GM21723 (cell line): ENCODE measurements at regions not wholly inside any gene's neighbourhood (a gene's known extent, or its start where the extent isn't known, plus 50 kb on each side); places are given as distances from the start of the nearest gene placed in this dataset.
A peak's percentile ranks its signal among the peaks of the same experiment; 100 is the strongest.

Experiments
- ATAC-seq: cut with Tn5 transposase; IDR thresholded peaks from one replicate; pipeline ENCODE4 v1.9.1; 2021; ENCODE audit warnings: mild to moderate bottlenecking, moderate library complexity; ENCODE audit not compliant: unreplicated experiment

DNA sequence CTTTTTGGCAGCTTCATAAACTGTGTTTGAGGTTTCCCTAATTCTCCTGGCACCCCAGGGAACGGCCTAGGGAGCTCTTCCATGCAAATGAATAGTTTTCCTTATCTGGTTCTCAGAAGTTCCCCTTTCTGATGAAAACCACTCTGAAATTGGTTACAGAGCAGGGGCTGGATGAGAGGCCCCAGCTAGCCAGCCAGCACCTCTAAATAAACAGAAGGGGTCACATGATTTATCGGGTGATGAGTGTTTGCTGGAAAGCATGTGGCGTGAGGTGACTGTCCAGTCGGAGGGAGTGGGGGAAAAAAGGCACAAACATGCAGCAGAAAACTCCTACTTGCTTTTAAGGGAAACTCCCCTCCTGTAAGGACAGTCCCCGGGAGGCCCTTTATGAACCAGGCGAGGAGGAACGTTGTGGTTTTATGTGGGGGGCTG is 261.2 kb upstream of the ANKRD55 start:
- no peak for ATAC-seq

DNA sequence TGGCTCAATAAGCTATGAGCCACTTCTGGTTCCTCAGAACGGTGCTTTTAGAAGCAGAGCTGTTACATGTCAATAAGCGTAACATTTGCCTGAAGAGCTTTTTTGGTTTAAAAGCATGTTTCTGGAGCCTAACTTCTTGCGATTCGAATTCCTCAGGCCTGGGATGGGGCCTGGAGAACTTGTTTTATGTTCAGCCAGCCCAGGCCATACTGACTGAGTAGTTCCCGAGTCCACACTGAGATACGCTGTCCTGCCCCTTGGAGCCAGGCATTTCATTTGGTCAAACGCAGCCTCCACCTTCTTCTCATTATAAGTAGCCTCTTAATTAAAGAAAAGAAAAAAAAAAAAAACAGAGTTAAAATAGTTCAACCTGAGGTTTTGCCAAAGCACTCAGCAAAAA is 260.6 kb upstream of the ANKRD55 start:
- ATAC-seq, result no peak

DNA sequence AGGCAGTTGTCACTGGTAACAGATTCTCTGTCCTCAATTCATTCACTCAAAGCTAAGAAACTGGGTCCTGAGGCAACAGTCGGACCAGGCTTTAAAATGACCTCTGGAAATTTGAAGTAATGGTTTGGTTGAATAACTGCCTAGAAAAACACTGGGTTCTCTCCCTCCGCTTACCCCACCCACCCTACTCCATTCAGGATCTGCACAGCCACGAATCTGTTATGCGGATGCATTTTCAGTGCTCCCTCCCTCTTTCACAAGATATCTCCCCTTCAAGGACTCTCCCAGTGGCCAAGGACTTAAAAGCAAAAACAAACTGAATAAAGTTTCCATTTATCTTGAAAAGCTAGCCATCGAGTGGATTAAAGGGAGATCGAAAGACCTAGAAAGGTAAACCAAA is 260.2 kb upstream of the ANKRD55 start:
- no peak for ATAC-seq

DNA sequence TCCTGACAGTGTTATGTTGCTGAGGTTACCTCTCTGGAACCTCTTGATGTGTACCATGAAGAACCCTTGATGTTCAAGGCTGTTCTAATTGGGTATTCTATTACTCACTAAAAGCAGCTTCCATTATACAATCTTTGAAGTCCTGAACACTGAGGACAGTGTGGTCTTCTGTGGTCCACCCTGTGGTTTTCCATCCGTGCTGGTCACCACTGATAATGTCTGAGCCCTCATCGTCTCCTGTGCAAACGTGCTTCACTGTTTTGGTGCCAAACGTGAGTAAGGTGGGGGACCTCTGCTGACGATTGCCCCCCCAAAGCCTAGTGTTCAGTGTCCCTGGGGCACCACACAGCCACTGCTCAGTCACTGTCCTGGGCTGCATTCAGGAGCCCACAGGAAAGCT is 259.7 kb upstream of the ANKRD55 start:
- ATAC-seq, result no peak

DNA sequence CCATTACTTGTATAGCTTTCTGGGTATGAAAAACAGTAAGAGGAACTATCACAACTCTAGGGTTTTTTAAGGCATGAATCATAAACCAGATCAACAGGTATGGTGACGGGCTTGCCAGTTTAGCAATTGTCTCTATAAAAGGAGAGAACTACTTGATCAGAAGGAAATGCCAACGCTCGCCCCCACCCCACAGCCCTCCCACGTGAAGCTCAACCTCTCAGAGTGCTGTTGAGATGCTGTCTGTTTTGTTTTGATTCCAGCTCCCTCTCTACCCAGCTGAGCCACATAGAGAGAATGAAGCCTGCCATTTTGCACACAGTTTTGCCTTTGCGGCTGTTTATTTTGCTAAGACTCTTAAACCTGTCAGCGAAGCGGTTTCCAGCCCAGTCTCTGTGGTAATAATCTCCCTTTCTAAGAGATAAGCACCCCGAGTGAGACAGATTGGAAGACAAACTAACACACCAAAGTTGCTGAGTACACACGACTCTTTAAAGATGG is 257.9 kb upstream of the ANKRD55 start:
- ATAC-seq, result no peak

DNA sequence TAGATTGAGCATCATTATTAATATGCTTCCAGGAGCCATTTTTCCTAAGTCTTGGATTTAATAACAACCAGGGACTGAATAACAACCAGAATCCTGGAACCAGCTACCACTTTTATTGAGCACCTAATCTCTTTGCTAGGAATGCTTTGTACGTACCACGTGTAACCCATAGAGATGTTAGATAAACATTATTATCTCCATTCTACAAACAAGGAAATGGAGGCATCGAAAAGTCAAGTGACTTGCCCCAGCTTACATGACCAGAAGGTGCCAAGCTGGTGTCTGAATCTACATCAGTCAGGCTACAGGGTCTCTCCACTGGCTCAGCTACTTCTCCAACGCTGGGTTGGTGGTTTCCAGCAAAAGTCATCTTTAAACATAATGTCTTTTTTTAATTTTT is 256.1 kb upstream of the ANKRD55 start:
- no peak for ATAC-seq

DNA sequence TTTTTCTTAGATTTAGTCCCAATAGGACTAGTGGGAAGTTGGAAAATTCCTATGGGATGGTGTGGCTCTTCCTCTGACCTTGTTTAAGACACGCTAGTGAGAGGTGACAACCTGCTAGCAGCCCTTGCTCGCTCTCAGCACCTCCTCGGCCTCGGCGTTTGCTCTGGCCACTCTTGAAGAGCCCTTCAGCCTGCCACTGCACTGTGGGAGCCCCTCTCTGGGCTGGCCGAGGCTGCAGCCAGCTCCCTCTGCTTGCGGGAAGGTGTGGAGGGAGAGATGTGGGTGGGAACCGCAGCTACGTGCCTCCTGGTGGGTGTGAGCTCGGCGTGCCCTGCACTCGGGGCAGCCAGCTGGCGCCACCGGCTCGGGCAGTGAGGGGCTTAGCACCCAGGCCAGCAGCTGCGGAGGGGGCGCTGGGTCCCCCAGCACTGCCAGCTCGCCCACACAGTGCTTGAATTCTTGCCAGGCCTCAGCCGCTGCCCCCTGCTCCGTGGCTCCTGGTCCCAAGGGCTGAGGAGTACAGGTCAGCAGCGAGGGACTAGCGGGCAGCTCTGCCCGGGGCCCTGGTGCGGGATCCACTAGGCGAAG is 254.5 kb upstream of the ANKRD55 start:
- no peak for ATAC-seq

DNA sequence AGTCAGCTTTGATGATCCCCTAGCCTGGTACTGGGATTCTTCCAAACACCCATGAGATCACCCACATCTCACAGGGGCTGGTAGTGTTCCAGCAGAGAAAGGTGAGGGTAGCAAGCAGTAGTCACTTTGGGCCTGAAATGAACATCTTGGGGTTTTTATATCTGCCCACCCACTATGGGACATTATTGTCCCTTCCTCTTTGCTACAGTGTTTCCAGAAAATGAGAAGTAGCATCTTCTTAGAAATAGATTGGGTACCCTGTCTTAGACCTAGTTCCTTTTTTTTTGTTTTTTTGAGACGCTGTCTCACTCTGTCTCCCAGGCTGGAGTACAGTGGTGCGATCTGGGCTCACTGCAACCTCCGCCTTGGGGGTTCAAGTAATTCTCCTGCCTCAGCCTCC is 249.2 kb upstream of the ANKRD55 start:
- ATAC-seq, result no peak

DNA sequence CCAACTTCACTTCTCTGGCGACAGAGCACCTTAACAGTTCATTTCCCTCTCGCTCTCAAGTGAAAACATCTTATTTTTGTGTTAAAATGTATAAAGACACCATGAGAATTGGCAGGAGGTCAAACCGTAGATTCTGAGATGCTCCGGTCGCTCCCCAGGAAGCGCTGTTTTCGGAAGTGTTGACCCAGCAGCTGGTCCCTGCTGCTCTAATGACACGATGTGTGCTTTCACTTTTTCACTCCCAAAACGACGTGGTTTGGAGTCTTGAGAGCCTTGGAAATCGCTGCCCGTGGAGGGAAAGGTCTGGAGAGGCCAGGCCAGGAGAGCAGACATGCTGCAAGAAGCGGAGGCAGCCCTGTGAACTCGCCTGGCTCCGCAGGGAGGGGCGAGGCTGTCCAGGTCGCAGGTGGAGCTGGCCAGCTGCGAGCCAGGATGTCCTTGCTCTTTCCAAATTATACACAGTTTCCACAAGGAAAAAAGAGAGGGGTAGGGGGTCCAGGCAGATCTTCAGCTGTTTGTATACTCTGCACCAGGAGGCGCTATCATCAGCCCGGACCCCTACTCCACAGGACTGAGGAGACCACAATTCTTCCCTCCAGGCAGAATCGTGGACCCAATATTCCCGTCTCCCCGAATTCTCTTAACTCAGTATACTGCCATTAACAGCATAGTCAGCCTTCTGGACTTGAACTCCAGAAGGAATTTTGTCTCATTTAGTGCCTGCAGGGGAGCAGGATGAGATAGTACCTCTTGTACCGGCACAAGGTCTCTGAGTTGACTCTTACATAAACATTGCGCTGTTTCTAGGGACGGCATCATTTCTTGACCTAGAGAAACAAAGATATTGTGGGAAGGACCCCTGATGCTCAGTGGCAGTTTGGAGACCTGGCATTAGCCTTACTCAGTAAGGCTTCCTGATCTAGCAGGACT is 248.6 kb upstream of the ANKRD55 start:
- ATAC-seq, result no peak

DNA sequence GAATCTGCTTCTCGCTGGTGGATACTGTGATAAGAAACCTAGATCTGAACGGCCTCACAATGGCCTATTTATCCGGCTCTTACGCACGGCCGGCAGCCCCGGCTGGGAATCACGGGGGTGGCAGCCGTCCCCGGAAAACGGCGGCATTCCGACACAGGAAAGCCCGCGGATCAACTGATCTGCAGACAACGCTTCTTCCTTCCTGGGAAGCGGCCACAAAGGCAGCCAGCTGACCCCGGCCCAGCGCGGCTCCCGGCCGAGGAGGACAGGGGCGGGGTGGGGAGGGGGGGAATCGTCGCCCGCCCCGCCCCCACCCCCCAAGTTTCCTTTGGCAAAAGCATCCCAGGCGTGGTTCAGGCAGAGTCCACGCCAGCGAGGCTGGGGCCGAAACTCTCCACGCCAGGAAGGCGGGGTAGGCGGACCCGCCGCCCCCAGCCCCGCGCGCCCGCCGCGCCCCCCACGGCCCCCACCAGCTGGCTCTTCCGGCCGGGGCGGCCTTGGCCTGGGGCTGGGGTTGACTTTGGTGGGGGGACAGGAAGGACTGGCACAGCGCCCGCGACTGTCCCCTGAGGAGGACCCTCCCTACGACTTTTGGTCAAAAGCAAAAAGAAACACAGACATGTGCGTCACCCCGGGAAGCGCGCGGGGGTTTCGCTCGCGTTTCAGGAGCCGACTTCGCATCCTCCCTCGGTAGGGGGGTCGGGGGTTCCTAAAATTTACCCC is 247.7 kb upstream of the ANKRD55 start:
- no peak for ATAC-seq

DNA sequence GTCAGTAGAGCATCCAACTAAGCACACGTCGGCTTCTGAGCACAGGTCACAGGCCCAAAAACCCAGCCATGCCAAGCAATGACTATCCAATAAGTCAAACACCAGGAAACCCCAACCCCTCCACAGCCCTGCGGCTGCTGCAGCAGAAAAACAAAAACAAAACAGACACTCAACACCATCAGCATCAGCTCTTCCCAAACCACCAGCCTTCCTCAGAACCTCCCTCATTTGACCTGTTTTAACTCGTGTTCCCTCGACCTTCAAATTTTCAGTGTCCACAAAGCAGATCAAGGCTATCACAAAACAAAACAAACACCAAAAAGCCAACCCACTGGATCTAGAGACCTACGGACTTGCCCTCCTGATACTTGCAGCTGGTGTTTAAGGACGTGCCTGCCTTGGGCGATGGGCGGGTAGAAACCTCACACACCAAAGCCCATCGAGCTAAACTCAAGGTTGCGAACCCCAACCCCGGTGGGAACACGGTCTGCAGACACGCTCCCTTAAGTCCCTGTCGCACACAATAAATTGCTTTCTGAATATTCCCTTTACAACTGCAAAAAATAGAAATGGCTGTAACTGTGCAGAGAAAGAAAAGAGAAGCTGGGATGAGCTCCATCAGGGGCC is 247.1 kb upstream of the ANKRD55 start:
- peak; percentile 46 for ATAC-seq

DNA sequence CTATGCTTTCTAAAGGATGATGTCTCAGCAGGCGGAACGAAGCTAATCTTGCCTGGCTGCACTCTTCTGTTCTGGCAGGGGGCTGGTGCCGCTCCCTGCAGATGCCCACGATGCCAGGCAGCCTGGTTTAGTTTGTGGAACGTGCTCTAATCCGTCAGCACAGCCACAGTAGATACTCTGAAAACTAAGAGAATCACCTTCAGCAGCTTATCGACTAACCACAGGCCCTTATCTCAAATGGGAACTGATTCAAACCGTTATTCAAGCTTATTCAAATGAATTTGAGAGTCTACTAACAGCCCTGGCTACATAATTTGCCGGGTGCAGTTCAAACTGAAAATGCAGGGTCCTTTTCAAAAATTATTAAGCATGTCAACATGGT is 246.6 kb upstream of the ANKRD55 start:
- peak; percentile 52 for ATAC-seq

DNA sequence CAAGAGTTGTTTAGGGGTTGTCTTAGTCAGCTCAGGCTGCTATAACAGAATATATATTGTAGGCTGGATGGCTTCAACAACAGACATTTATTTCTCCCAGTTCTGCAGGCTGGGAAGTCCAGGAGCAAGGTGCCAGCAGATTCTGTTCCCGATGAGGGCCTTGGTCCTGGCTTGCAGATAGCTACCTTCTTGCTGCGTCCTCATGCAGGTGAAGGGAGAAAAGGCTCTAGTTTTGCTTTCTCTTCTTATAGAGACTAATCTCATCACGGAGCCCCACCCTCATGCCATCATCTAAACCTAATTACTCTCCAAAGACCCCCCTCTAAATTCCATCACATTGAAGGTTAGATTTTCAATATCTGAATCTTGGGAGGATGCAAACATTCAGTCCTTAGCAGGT is 246.0 kb upstream of the ANKRD55 start:
- no peak for ATAC-seq

DNA sequence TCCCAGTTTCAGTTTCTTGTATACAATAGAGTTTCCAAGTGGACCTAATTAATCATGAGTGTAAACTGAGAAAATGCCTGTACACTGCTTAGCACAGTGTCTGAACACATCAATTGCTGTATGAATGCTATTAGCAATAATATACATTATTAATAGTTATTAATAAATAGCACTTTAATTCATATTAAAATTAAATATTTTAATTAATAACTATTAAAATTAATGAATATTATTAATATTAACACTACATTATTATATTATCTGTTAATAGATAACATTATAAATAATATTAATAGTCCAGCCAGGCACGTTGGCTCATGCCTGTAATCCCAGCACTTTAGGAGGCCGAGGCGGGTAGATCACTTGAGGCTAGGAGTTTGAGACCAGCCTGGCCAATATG is 244.9 kb upstream of the ANKRD55 start:
- ATAC-seq, result no peak

DNA sequence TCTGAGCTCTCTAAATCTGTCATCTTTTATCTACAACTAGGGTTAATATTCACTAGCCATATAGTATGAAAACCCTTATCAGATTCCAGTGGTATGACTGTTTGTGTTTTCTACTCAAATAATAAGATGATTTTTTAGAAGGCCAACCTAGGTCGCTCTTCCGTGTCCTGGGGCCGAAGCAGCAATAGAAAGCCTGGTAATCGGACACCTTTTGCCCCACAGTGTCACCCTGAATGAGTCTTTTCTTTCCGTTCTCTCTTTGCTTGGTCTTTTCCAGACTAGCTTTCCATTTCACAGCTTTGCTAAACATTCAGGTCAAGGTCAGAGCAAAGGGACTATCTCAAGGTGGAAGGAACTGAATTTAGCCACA is 243.3 kb upstream of the ANKRD55 start:
- ATAC-seq, result no peak

DNA sequence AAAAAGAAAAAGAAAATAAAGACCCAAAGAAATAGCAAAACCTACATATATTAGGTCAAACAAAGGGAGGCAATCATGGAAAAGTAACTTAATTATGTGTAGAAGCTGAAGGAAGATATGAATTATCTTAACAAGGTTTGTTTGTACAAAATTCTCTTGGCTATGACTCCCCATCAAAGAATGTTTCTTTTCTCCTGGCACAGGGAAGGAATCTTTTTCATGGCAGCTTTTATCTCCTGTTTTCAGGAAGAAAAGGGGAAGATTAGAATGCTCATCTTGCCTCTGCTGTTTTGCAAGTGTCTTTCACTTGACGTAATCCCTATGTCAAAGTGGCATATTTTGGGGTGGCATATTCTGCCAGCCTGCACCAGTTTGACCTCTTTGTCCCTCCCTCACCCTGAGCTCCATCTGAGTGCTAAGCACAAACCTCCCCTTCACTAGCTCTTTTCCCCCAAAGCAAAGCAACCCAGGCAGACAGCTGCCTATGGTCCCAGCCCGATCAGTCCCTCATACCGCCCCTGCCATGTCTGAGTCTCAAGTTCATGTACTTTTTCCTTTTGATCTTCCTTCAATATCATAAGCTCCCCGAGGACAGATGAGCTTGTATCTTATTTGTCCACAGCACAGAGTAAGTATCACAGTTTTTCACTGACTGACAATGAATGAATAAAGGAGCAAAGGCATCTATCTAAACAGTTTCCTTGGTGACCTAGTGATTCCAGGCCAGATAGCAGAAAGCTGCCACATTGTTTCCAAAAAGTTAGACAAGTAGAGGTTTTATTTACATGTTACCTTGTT is 242.8 kb upstream of the ANKRD55 start:
- no peak for ATAC-seq

DNA sequence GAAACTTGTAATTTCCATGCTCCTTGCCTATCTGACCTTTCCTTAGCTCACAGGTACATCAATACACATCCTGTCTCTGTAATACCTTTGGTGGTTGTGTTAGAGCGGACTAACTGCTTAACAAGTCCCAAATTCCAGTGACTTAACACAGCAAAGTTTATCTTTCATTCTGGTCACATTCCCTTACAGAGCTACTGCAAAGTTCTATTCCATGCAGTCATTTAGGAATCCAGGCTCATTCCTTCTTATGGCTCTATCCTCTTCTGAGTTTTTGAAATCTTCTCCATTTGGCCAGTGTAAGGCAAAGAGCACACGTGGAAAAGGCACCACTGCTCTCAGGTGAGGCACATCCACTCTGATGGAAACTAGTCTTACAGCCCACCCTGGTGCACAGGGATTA is 238.6 kb upstream of the ANKRD55 start:
- ATAC-seq, result no peak

DNA sequence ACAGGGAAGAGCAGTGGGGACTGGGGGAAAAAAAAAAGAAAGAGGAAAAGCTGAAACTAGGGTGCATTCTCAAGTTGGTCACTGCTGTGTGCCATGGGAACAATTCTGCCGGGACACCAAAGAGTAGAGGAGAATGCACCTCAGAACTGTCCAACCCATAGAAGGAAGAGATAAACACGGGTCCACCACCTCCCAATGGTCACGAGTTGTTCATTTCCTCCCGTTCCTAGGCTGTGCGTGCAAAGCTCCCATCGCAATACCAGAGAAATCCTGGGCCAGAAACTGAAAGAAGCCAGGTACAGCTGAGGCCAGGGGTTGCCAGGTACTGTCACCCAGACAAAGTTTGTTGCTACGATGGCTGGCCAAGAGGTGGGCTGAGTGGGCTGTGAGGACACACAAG is 236.9 kb upstream of the ANKRD55 start:
- no peak for ATAC-seq

DNA sequence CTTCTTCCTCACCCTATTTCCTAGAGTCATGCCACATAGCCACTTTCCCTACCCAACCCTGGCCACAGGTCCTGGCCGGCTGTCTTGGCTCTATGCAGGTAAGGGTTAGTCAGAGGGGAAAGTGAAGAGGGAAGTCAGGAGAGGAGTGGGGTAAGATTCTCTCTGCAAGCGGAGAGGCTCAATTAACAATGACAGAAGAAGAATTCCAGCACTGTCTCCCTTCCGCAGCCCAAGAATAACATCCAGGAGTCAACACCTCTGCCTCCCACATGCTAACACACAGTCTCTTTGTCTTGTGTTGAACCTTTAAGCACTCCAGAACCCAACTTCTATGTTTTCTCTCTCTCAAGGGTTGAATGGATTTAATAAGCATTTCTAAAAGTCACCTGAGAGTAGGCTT is 235.1 kb upstream of the ANKRD55 start:
- ATAC-seq, result no peak

DNA sequence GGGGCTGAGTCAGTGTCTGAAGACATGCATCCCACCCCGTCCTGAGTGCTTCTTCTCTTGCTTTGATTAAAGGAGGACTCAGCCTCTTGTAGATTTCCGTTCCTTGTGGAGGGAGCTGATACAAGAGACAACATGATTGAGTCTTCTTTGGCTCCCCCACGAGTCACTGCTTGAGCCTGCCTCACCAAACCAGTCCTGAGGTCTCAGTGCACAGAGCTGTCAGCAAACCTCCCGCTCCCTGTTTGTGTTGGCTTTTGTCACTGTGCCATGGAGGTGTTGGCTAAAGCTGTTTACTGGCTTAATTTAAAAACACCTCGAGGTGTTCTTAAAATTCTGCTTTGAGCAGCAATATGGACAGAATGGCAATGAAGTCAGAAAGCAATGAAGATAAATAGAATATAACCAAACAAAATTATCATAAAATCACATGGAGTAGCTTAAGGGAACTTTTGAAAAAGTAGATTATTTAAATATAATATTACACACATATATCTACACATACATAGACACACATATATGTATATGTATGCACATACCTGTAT is 234.1 kb upstream of the ANKRD55 start:
- ATAC-seq, result no peak
